GM12878 (cell line): ENCODE measurements at regions not wholly inside any gene's neighbourhood (a gene's known extent, or its start where the extent isn't known, plus 50 kb on each side); places are given as distances from the start of the nearest gene placed in this dataset.

Experiments used
- CHD1 ChIP-seq: IDR thresholded peaks from 2 replicates; pipeline ENCODE4 v1.6.1; 2012; ENCODE audit warnings: low read depth, low read length, improper control_type of control experiment
- CREB1 ChIP-seq: IDR thresholded peaks from 2 replicates; pipeline ENCODE4 v1.6.1; 2012; ENCODE audit warnings: low read depth, mild to moderate bottlenecking, inconsistent platforms
- CTCF ChIP-seq, 3 experiments: IDR thresholded peaks in 2 of 3; conservative IDR thresholded peaks in 1 of 3; 2 replicates each; pipeline ENCODE4 v1.5.1; 2011; ENCODE audit warnings: low read depth in 3 of 3, low read length in 3 of 3, mild to moderate bottlenecking in 3 of 3, control low read depth in 2 of 3, moderate library complexity in 2 of 3, inconsistent platforms in 1 of 3, mixed read lengths in 1 of 3; ENCODE audit not compliant: control insufficient read depth in 2 of 3, insufficient read depth in 1 of 3; ENCODE audit errors: extremely low read depth in 1 of 3
- E2F8 ChIP-seq: fragments of 450-650 bp; IDR thresholded peaks from 2 replicates; pipeline ENCODE4 v1.6.1; 2018; ENCODE audit warnings: mild to moderate bottlenecking, low read depth, moderate library complexity; ENCODE audit not compliant: partially characterized antibody
- EP300 ChIP-seq, 2 experiments: fragments of 150-350 bp in 1 of 2; IDR thresholded peaks; 2 replicates each; pipeline ENCODE4 v1.6.1; 2011 to 2012; ENCODE audit warnings: low read depth in 2 of 2, low read length in 2 of 2, borderline replicate concordance in 1 of 2, improper control_type of control experiment in 1 of 2, inconsistent platforms in 1 of 2; ENCODE audit not compliant: control insufficient read depth in 1 of 2
- EZH2 ChIP-seq: IDR thresholded peaks from 2 replicates; pipeline ENCODE4 v1.6.1; 2012; ENCODE audit warnings: low read depth, mild to moderate bottlenecking, control low read depth, inconsistent platforms, low read length, borderline replicate concordance; ENCODE audit not compliant: control insufficient read depth
- JUNB ChIP-seq: IDR thresholded peaks from 2 replicates; pipeline ENCODE4 v1.6.1; 2016; ENCODE audit warnings: antibody characterized with exemption, mild to moderate bottlenecking
- NFYB ChIP-seq: IDR thresholded peaks from 2 replicates; pipeline ENCODE4 v1.6.1; 2011; ENCODE audit warnings: low read depth, mild to moderate bottlenecking, low read length, improper control_type of control experiment, moderate library complexity; ENCODE audit not compliant: insufficient read depth
- NR2C2 ChIP-seq: IDR thresholded peaks from 2 replicates; pipeline ENCODE4 v1.6.1; 2011; ENCODE audit warnings: borderline replicate concordance, low read depth; ENCODE audit not compliant: control insufficient read depth, insufficient read length
- POLR2AphosphoS5 ChIP-seq: IDR thresholded peaks from 2 replicates; pipeline ENCODE4 v1.6.1; 2011; ENCODE audit warnings: mild to moderate bottlenecking, low read length, inconsistent platforms
- YY1 ChIP-seq: IDR thresholded peaks from 2 replicates; pipeline ENCODE4 v1.6.1; 2011; ENCODE audit warnings: low read depth, mild to moderate bottlenecking, low read length
- ZBTB40 ChIP-seq: fragments of 450-650 bp; IDR thresholded peaks from 2 replicates; pipeline ENCODE4 v1.6.1; 2016; ENCODE audit warnings: mild to moderate bottlenecking, moderate library complexity, borderline replicate concordance

- TF ChIP-seq E2F8 (no peak), POLR2AphosphoS5 (no peak), NR2C2 (no peak), ZBTB40 (no peak), CREB1 (no peak), CTCF (IDR thresholded peaks at IDR 0.05 in 2 of 3, conservative IDR thresholded peaks at IDR 0.05 in 1 of 3; ENCODE audit: control insufficient read depth in 2 of 3, extremely low read depth in 1 of 3, insufficient read depth in 1 of 3, low read depth in 3 of 3, low read length in 3 of 3) (no peak), EP300 (IDR thresholded peaks at IDR 0.05; ENCODE audit: borderline replicate concordance in 1 of 2, control insufficient read depth in 1 of 2, low read depth in 2 of 2, low read length in 2 of 2) (no peak), NFYB (no peak), YY1 (no peak), EZH2 (no peak), JUNB (no peak), CHD1 (no peak)
These were observed 62.3 kb upstream of the NUDT4 start for GRCh38 chr12:93315385-93315906.
